ENCODE measurements at regions not wholly inside any gene's neighbourhood (a gene's known extent, or its start where the extent isn't known, plus 50 kb on each side); places are given as distances from the start of the nearest gene placed in this dataset.

- no peak for TF ChIP-seq POLR2A (IDR thresholded peaks at IDR 0.05)
- TF ChIP-seq, protein P1, sequence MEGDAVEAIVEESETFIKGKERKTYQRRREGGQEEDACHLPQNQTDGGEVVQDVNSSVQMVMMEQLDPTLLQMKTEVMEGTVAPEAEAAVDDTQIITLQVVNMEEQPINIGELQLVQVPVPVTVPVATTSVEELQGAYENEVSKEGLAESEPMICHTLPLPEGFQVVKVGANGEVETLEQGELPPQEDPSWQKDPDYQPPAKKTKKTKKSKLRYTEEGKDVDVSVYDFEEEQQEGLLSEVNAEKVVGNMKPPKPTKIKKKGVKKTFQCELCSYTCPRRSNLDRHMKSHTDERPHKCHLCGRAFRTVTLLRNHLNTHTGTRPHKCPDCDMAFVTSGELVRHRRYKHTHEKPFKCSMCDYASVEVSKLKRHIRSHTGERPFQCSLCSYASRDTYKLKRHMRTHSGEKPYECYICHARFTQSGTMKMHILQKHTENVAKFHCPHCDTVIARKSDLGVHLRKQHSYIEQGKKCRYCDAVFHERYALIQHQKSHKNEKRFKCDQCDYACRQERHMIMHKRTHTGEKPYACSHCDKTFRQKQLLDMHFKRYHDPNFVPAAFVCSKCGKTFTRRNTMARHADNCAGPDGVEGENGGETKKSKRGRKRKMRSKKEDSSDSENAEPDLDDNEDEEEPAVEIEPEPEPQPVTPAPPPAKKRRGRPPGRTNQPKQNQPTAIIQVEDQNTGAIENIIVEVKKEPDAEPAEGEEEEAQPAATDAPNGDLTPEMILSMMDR (IDR thresholded peaks at IDR 0.05), result no peak
- no peak for TF ChIP-seq POLR2AphosphoS5 (IDR thresholded peaks at IDR 0.05)
These were observed 135.5 kb downstream of the MMUT start for GRCh38 chr6:49327571-49327970.
